Lung microvascular endothelial cell (primary cell): ENCODE measurements at regions not wholly inside any gene's neighbourhood (a gene's known extent, or its start where the extent isn't known, plus 50 kb on each side); places are given as distances from the start of the nearest gene placed in this dataset.
"Not testable (repeated sequence)": the region's sequence is repeated elsewhere in the genome, so short reads cannot be mapped to it uniquely, and the experiment has no call there.

ENCODE experiments used
- DNase-seq, 2 donors: peaks; one replicate each; pipeline versions ENCODE4 v3.0.0 to v3.0.0-alpha.2; 2010; ENCODE audit warnings: low read depth in 2 of 2

GRCh38 chr13:78145276-78145675, 226.6 kb upstream of the EDNRB start:
- no peak for DNase-seq

- no peak for DNase-seq
Measured at GRCh38 chr13:78139765-78140164, 221.1 kb upstream of the EDNRB start.

- DNase-seq: no peak
Measured at GRCh38 chr13:78138756-78139155, 220.1 kb upstream of the EDNRB start.

- peak; percentile 73 to 74 for DNase-seq
Measured at GRCh38 chr13:78137404-78138142, 218.9 kb upstream of the EDNRB start.

GRCh38 chr13:78136966-78137365, 218.3 kb upstream of the EDNRB start:
- DNase-seq: no peak

GRCh38 chr13:78133511-78133910, 214.9 kb upstream of the EDNRB start:
- no peak for DNase-seq

- peak; percentile 13 for DNase-seq
Measured at GRCh38 chr13:78131811-78132210, 213.2 kb upstream of the EDNRB start.

- DNase-seq: peak in 1 of 2 donors; percentile 10
Measured at GRCh38 chr13:78131346-78131745, 212.7 kb upstream of the EDNRB start.

GRCh38 chr13:78129823-78130222, 211.2 kb upstream of the EDNRB start:
- no peak for DNase-seq

GRCh38 chr13:78129359-78129758, 210.7 kb upstream of the EDNRB start:
- DNase-seq: no peak

- peak; percentile 84 to 89 for DNase-seq
Measured at GRCh38 chr13:78121459-78122348, 203.1 kb upstream of the EDNRB start.

GRCh38 chr13:78121001-78121400, 202.4 kb upstream of the EDNRB start:
- peak; percentile 1 to 21 for DNase-seq

GRCh38 chr13:78120144-78120543, 201.5 kb upstream of the EDNRB start:
- not testable (repeated sequence) for DNase-seq

GRCh38 chr13:78117070-78117469, 198.4 kb upstream of the EDNRB start:
- not testable (repeated sequence) for DNase-seq

- no peak for DNase-seq
Measured at GRCh38 chr13:78105656-78106055, 187.0 kb upstream of the EDNRB start.

- DNase-seq: no peak
Measured at GRCh38 chr13:78103936-78104335, 185.3 kb upstream of the EDNRB start.

GRCh38 chr13:78102741-78103140, 184.1 kb upstream of the EDNRB start:
- DNase-seq: no peak

GRCh38 chr13:78102121-78102677, 183.6 kb upstream of the EDNRB start:
- peak; percentile 63 to 95 for DNase-seq

GRCh38 chr13:78100486-78100885, 181.9 kb upstream of the EDNRB start:
- DNase-seq: no peak

- peak; percentile 28 to 93 for DNase-seq
Measured at GRCh38 chr13:78098249-78098648, 179.6 kb upstream of the EDNRB start.

GRCh38 chr13:78096221-78096620, 177.6 kb upstream of the EDNRB start:
- no peak for DNase-seq

GRCh38 chr13:78087966-78088678, 169.5 kb upstream of the EDNRB start:
- DNase-seq: no peak
